ENCODE measurements at regions not wholly inside any gene's neighbourhood (a gene's known extent, or its start where the extent isn't known, plus 50 kb on each side); places are given as distances from the start of the nearest gene placed in this dataset.

- TF ChIP-seq CTCF (IDR thresholded peaks at IDR 0.05): no peak
- no peak for TF ChIP-seq POLR2A (IDR thresholded peaks at IDR 0.05)
- H3K9me3 ChIP-seq: no peaks in the 10 kb centered on the region
- 60 to 64% methylated on average over 5 of the region's 5 CpGs for WGBS, 2 donors
- intact Hi-C loops (cut with DNase I): no loop called here
- no peak overlapping the region for H3K27ac ChIP-seq
- no peaks in the 10 kb centered on the region for H3K36me3 ChIP-seq
- H3K4me3 ChIP-seq (replicated peaks in 1 of 3): no peak overlapping the region
- no peak for DNase-seq
- H3K4me1 ChIP-seq: no peaks in the 10 kb centered on the region
- no peaks in the 10 kb centered on the region for H3K27me3 ChIP-seq
Measured at GRCh38 chr14:97762386-97762785, 965.2 kb downstream of the VRK1 start.

GRCh38 chr14:97771340-97772045 is 974.3 kb downstream of the VRK1 start:
- Histone ChIP-seq H3K4me3 (replicated peaks in 1 of 3) (no peak overlapping the region), H3K4me1 (no peaks in the 10 kb centered on the region), H3K36me3 (no peaks in the 10 kb centered on the region), H3K27me3 (no peaks in the 10 kb centered on the region), H3K9me3 (no peaks in the 10 kb centered on the region), H3K27ac (no peak overlapping the region)
- WGBS, 2 donors: 64 to 67% methylated on average over 8 of the region's 8 CpGs
- no peak for DNase-seq
- intact Hi-C loops (cut with DNase I): no loop called here
- no peak for TF ChIP-seq CTCF (IDR thresholded peaks at IDR 0.05)
- no peak for TF ChIP-seq POLR2A (IDR thresholded peaks at IDR 0.05)

DNA sequence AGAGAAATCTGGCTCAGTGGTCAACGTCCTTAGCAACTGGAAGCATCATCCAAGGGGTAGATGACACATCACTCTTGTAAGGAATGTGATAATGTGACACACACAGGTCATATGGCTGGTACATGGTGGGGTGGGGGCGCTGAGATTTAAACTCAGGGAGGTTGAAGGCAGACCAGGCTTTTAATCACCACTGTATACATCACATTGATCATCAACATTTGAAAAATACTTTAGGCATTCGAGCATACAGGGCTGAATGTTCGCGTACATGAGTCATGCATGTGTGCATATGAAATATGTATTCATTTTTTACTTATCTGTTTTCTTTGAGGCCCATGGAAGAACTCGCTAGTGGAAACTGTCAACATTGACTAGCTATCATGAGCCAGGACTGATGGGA is 976.4 kb downstream of the VRK1 start:
- Histone ChIP-seq H3K36me3 (no peaks in the 10 kb centered on the region), H3K27ac (no peak overlapping the region), H3K9me3 (no peaks in the 10 kb centered on the region), H3K27me3 (no peaks in the 10 kb centered on the region), H3K4me3 (replicated peaks in 1 of 3) (no peak overlapping the region), H3K4me1 (no peaks in the 10 kb centered on the region)
- intact Hi-C loops (cut with DNase I): no loop called here
- 83% methylated on average over 6 of the region's 6 CpGs for WGBS, 2 donors
- no peak for DNase-seq
- TF ChIP-seq CTCF (IDR thresholded peaks at IDR 0.05): no peak
- TF ChIP-seq POLR2A (IDR thresholded peaks at IDR 0.05): no peak

DNA sequence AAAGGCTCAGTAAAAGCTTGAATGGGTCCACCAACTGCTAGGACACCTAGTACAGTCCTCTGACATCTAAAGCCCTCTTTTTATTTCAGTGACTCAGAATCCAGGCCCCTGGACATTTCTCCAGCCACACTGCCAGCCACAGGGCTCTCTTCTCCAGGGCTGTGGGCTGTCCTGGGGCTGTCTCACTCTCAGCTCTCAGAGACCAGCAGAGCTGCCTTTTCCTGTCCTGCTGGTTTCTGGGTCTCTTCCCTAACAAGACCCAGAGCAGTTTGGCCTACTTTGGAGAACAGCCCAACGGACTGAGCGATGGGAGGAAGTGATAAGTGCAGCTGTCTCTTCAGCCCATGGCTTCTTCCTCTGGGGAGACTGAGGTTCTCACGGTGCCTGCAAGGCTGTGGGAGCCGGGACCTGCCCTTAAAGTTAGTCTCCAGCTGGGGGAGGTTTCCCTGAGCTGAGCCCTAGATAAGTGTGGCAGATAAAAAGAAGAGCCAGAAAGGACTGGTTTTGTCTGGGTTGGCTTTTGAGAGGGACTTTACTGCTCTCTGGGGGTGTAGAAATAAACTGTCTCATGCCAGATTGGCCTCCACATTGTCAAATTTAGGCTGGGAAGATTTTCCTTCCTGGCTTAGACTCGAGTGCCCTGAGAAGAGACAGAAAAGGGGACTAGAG is 979.8 kb downstream of the VRK1 start:
- WGBS, 2 donors: 45 to 51% methylated on average over 4 to 5 of the region's 5 CpGs
- Histone ChIP-seq H3K27me3 (no peaks in the 10 kb centered on the region), H3K4me1 (no peaks in the 10 kb centered on the region), H3K36me3 (no peaks in the 10 kb centered on the region), H3K9me3 (no peaks in the 10 kb centered on the region), H3K27ac (no peak overlapping the region), H3K4me3 (replicated peaks in 1 of 3) (no peak overlapping the region)
- TF ChIP-seq POLR2A (IDR thresholded peaks at IDR 0.05): no peak
- TF ChIP-seq CTCF (IDR thresholded peaks at IDR 0.05): no peak
- DNase-seq: no peak
- intact Hi-C loops (cut with DNase I): no loop called here

GRCh38 chr14:97777622-97778355 is 980.6 kb downstream of the VRK1 start:
- no peak overlapping the region for H3K4me3 ChIP-seq (replicated peaks in 1 of 3)
- no peaks in the 10 kb centered on the region for H3K36me3 ChIP-seq
- intact Hi-C loops (cut with DNase I): no loop called here
- H3K4me1 ChIP-seq: no peaks in the 10 kb centered on the region
- no peak for TF ChIP-seq POLR2A (IDR thresholded peaks at IDR 0.05)
- TF ChIP-seq CTCF (IDR thresholded peaks at IDR 0.05): no peak
- no peak overlapping the region for H3K27ac ChIP-seq
- WGBS, 2 donors: 77 to 81% methylated on average over 9 of the region's 9 CpGs
- H3K9me3 ChIP-seq: no peaks in the 10 kb centered on the region
- DNase-seq: no peak
- H3K27me3 ChIP-seq: no peaks in the 10 kb centered on the region
